ENCODE measurements at regions not wholly inside any gene's neighbourhood (a gene's known extent, or its start where the extent isn't known, plus 50 kb on each side); places are given as distances from the start of the nearest gene placed in this dataset.

DNA sequence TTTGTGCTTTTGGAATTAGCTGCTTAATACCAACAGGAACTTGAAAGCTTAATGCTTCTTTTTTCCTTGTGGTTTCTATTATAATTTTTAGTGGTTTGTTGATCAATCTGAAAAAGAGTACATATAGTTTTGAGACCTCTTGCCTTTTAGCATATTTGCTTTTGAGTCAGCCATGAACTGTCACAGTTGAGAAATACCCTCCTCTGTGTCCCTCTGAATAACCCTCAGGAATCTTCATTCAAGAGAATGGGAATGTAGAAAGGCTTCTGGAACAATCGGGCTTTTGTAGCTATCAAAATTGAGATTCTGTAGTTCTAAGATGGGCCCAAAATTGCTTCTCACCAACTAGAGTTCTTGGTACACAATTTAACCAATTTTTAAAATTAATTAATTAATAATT, 451.1 kb upstream of the TRIB2 start:
- TF ChIP-seq, protein P1, sequence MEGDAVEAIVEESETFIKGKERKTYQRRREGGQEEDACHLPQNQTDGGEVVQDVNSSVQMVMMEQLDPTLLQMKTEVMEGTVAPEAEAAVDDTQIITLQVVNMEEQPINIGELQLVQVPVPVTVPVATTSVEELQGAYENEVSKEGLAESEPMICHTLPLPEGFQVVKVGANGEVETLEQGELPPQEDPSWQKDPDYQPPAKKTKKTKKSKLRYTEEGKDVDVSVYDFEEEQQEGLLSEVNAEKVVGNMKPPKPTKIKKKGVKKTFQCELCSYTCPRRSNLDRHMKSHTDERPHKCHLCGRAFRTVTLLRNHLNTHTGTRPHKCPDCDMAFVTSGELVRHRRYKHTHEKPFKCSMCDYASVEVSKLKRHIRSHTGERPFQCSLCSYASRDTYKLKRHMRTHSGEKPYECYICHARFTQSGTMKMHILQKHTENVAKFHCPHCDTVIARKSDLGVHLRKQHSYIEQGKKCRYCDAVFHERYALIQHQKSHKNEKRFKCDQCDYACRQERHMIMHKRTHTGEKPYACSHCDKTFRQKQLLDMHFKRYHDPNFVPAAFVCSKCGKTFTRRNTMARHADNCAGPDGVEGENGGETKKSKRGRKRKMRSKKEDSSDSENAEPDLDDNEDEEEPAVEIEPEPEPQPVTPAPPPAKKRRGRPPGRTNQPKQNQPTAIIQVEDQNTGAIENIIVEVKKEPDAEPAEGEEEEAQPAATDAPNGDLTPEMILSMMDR (IDR thresholded peaks at IDR 0.05), result no peak
- no peak for TF ChIP-seq EZH2 (IDR thresholded peaks at IDR 0.05; ENCODE audit: borderline replicate concordance, insufficient read depth, low read depth, low read length, poor library complexity, severe bottlenecking)

Measured in B cell (primary cell).